ENCODE measurements at regions not wholly inside any gene's neighbourhood (a gene's known extent, or its start where the extent isn't known, plus 50 kb on each side); places are given as distances from the start of the nearest gene placed in this dataset.

DNA sequence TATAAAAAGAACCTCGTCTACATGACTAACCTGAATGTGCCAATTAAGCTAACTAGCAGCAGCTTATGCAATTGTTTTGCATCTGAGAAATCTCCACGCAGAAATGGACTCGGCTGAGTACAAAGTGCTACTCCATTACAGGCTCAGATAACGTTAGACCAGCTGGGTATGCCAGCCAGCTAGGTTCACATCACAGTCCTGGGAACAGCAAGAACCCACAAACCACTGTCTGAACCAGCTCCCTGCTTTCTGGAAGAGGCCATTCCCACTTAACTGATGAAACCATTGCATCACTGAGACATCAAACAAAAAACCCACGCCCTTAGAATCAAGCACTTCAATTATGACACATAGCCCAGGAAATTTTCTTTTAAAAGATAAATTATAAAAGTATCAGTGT lies 202.7 kb downstream of the CYRIA start:
- TF ChIP-seq SP1 (IDR thresholded peaks at IDR 0.05) (no peak), FOXM1 (IDR thresholded peaks at IDR 0.05; ENCODE audit: borderline replicate concordance) (no peak), FOXA1 (IDR thresholded peaks at IDR 0.05) (no peak), L3MBTL2 (conservative IDR thresholded peaks at IDR 0.05) (no peak)
